ENCODE measurements at regions not wholly inside any gene's neighbourhood (a gene's known extent, or its start where the extent isn't known, plus 50 kb on each side); places are given as distances from the start of the nearest gene placed in this dataset.

DNA sequence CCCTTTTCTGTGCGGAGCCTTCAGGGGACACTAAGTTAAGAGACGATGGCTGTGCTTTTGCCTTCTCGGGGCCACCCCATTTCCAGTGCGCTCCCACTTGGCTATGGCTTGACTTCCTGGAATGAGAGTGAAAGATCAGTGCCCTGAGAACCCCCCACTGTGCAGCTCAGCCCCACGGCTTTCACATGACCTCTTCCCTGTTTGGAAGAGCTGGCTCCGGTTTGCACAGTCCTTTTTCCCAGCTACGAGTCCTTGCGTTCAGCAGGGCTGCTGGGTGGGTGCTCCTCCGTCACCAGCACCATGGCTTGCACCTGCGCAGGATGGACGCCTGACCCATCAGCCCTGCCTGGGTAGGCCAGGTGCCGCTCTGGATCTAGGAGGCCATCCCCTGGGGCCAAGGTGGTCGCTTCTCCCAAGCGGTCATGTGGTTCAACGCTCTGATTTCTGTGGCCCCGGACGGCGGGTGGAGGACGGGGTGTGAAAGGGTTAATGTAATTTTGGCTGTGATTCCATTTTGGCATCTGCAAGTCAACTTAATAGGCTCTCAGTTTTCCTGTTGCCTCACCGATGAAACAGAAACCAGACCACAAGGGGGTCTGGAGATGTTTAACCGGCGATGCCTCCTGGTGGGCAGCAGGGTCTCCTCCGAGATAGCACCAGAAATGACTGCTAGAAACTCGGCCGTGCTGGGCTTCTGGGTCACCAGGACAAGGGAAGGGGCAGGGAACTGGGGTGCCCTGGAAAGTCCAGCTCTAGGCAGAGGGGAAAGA lies 113.1 kb upstream of the HAAO start:
- Histone ChIP-seq H4K20me1 (ENCODE audit: insufficient read depth, low read length, poor library complexity, severe bottlenecking) (no peaks in the 10 kb centered on the region), H3K9me2 (replicated peaks; ENCODE audit: low read depth, low read length) (no peaks in the 10 kb centered on the region), H3K4me3 (ENCODE audit: low read length, poor library complexity, severe bottlenecking) (no peak overlapping the region), H3K9ac (ENCODE audit: low read depth, low read length, poor library complexity, severe bottlenecking) (no peak overlapping the region), H3K4me1 (ENCODE audit: insufficient read depth, low read length, poor library complexity, severe bottlenecking) (no peaks in the 10 kb centered on the region), H3F3A (ENCODE audit: low read depth) (no peaks in the 10 kb centered on the region), H3K27me3 (ENCODE audit: insufficient read depth, low read length, poor library complexity, severe bottlenecking) (no peaks in the 10 kb centered on the region), H3K4me2 (ENCODE audit: low read depth, low read length, poor library complexity, severe bottlenecking) (no peak overlapping the region), H3K36me3 (ENCODE audit: insufficient read depth, low read length) (no peaks in the 10 kb centered on the region), H3K9me3 (ENCODE audit: insufficient read depth, low read depth, low read length) (no peaks in the 10 kb centered on the region), H2AFZ (ENCODE audit: low read length) (no peak overlapping the region), H3K79me2 (ENCODE audit: insufficient read depth, low read length) (no peaks in the 10 kb centered on the region)
- TF ChIP-seq EZH2phosphoT487 (IDR thresholded peaks at IDR 0.05; ENCODE audit: borderline replicate concordance), result no peak
- TF ChIP-seq, protein P1, sequence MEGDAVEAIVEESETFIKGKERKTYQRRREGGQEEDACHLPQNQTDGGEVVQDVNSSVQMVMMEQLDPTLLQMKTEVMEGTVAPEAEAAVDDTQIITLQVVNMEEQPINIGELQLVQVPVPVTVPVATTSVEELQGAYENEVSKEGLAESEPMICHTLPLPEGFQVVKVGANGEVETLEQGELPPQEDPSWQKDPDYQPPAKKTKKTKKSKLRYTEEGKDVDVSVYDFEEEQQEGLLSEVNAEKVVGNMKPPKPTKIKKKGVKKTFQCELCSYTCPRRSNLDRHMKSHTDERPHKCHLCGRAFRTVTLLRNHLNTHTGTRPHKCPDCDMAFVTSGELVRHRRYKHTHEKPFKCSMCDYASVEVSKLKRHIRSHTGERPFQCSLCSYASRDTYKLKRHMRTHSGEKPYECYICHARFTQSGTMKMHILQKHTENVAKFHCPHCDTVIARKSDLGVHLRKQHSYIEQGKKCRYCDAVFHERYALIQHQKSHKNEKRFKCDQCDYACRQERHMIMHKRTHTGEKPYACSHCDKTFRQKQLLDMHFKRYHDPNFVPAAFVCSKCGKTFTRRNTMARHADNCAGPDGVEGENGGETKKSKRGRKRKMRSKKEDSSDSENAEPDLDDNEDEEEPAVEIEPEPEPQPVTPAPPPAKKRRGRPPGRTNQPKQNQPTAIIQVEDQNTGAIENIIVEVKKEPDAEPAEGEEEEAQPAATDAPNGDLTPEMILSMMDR (conservative IDR thresholded peaks at IDR 0.05; ENCODE audit: low read length), result no peak

DNA sequence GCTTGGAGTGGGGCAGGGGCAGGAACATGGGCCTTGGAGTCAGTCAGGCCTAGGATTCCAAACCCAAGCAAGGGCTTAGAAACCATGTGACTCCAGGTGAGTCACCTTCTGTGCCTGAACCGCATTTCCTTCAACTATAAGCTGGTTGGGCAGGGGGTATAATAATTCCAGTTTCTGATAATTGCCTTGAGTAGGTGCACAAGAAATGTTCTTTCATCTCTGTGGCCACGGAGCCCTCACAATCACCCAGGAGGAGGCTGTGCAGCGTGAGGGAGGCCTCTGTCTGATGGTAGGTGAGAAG lies 112.1 kb upstream of the HAAO start:
- no peaks in the 10 kb centered on the region for H3K4me1 ChIP-seq (ENCODE audit: insufficient read depth, low read length, poor library complexity, severe bottlenecking)
- H3K79me2 ChIP-seq (ENCODE audit: insufficient read depth, low read length), result no peaks in the 10 kb centered on the region
- H3K9me2 ChIP-seq (replicated peaks; ENCODE audit: low read depth, low read length), result no peaks in the 10 kb centered on the region
- no peaks in the 10 kb centered on the region for H3K27me3 ChIP-seq (ENCODE audit: insufficient read depth, low read length, poor library complexity, severe bottlenecking)
- H3K4me3 ChIP-seq (ENCODE audit: low read length, poor library complexity, severe bottlenecking), result no peak overlapping the region
- no peak overlapping the region for H3K4me2 ChIP-seq (ENCODE audit: low read depth, low read length, poor library complexity, severe bottlenecking)
- H2AFZ ChIP-seq (ENCODE audit: low read length), result no peak overlapping the region
- no peaks in the 10 kb centered on the region for H3F3A ChIP-seq (ENCODE audit: low read depth)
- no peaks in the 10 kb centered on the region for H3K36me3 ChIP-seq (ENCODE audit: insufficient read depth, low read length)
- H3K9me3 ChIP-seq (ENCODE audit: insufficient read depth, low read depth, low read length), result no peaks in the 10 kb centered on the region
- no peak overlapping the region for H3K9ac ChIP-seq (ENCODE audit: low read depth, low read length, poor library complexity, severe bottlenecking)
- H4K20me1 ChIP-seq (ENCODE audit: insufficient read depth, low read length, poor library complexity, severe bottlenecking), result no peaks in the 10 kb centered on the region
- TF ChIP-seq EZH2phosphoT487 (IDR thresholded peaks at IDR 0.05; ENCODE audit: borderline replicate concordance), result no peak
- TF ChIP-seq, protein P1 (conservative IDR thresholded peaks at IDR 0.05; ENCODE audit: low read length), result no peak

DNA sequence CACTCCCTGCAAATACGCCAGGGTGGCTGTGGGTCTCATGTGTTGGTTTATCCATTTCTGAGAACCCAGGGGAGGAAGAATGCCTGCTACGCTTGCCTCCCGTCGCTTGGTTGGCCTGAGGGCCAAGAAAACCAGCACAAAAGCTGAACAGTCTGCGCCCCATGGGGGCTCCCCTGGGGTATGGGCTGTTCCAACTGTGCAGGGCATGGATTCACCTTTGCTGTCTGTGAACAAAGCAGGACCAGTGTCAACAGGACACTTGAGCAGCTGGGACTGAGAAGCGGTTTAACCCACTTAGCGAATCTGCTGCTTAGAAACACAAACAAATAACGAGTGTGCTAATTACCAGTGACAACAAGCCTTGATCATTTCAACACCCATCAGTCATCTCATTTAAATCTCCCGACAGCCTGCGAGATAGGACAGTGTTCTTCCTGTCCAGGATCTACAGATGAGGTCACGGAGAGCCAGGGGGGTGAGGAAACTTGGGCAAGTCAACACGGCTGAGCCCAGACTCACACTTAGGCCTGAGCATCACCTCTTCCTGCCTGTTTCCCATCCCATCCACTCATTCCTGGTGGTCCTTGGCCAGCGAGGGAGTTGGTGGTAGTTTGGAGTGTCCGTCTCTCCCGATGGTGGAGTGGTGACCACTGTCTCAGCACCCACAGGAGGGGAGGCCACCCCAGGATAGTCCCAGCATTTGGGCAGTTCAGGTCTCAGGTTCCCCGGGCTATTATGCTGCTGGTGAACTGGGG lies 111.6 kb upstream of the HAAO start:
- Histone ChIP-seq H3K4me1 (ENCODE audit: insufficient read depth, low read length, poor library complexity, severe bottlenecking) (no peaks in the 10 kb centered on the region), H3K9me3 (ENCODE audit: insufficient read depth, low read depth, low read length) (no peaks in the 10 kb centered on the region), H3K79me2 (ENCODE audit: insufficient read depth, low read length) (no peaks in the 10 kb centered on the region), H2AFZ (ENCODE audit: low read length) (no peak overlapping the region), H4K20me1 (ENCODE audit: insufficient read depth, low read length, poor library complexity, severe bottlenecking) (no peaks in the 10 kb centered on the region), H3K4me3 (ENCODE audit: low read length, poor library complexity, severe bottlenecking) (no peak overlapping the region), H3K9me2 (replicated peaks; ENCODE audit: low read depth, low read length) (no peaks in the 10 kb centered on the region), H3K4me2 (ENCODE audit: low read depth, low read length, poor library complexity, severe bottlenecking) (no peak overlapping the region), H3K36me3 (ENCODE audit: insufficient read depth, low read length) (no peaks in the 10 kb centered on the region), H3K27me3 (ENCODE audit: insufficient read depth, low read length, poor library complexity, severe bottlenecking) (no peaks in the 10 kb centered on the region), H3F3A (ENCODE audit: low read depth) (no peaks in the 10 kb centered on the region), H3K9ac (ENCODE audit: low read depth, low read length, poor library complexity, severe bottlenecking) (no peak overlapping the region)
- TF ChIP-seq, protein P1 (conservative IDR thresholded peaks at IDR 0.05; ENCODE audit: low read length), result no peak
- TF ChIP-seq EZH2phosphoT487 (IDR thresholded peaks at IDR 0.05; ENCODE audit: borderline replicate concordance), result no peak

Measured in Loucy (cell line).